ENCODE measurements at regions not wholly inside any gene's neighbourhood (a gene's known extent, or its start where the extent isn't known, plus 50 kb on each side); places are given as distances from the start of the nearest gene placed in this dataset.
"Not testable (repeated sequence)": the region's sequence is repeated elsewhere in the genome, so short reads cannot be mapped to it uniquely, and the experiment has no call there.

DNA sequence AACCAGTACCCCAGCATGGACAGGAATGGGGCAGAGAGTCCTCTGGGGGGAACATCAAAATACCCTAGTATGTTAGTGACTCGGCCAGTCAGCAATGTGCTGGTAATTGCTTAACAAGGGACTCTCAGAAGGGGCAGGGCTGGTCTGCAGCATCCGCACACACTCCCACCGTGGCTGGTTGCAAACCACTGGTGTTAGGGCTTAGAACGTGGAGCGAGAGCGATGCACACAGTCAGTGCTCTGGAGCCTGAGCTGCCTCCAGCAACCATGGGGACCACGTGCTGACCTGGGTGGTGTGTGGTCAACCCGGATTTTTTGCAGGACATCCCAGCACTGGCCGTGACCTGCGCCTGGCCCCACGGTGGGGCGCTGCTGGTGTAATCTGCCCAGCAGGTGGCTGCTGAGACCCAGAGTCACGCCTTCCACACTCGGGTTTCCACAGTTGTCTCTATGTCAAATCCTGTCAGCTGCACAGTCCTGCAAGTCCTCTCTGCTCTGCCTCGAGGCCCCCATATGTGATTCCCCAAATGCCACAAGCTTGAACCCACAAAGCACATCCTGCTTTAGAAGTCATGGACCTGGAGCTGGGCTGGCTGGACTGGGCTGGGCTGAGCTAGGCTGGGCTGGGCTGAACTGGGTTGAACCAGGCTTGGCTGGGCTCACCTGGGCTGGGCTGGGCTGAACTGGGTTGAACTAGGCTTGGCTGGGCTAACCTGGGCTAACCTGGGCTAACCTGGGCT is 50.6 kb upstream of the GPC1 start:
- H3K4me3 ChIP-seq (ENCODE audit: low read depth, low read length), result no peak overlapping the region
- peak; percentile 16 for DNase-seq (ENCODE audit: low read depth)
- TF ChIP-seq POLR2A (IDR thresholded peaks at IDR 0.05; ENCODE audit: extremely low read depth, insufficient read length) (no peak), MYC (IDR thresholded peaks at IDR 0.05; ENCODE audit: low read depth, low read length) (no peak)
- TF ChIP-seq, protein P1, sequence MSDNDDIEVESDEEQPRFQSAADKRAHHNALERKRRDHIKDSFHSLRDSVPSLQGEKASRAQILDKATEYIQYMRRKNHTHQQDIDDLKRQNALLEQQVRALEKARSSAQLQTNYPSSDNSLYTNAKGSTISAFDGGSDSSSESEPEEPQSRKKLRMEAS (IDR thresholded peaks at IDR 0.05; ENCODE audit: low read depth, low read length), result no peak
- TF ChIP-seq, protein P2, sequence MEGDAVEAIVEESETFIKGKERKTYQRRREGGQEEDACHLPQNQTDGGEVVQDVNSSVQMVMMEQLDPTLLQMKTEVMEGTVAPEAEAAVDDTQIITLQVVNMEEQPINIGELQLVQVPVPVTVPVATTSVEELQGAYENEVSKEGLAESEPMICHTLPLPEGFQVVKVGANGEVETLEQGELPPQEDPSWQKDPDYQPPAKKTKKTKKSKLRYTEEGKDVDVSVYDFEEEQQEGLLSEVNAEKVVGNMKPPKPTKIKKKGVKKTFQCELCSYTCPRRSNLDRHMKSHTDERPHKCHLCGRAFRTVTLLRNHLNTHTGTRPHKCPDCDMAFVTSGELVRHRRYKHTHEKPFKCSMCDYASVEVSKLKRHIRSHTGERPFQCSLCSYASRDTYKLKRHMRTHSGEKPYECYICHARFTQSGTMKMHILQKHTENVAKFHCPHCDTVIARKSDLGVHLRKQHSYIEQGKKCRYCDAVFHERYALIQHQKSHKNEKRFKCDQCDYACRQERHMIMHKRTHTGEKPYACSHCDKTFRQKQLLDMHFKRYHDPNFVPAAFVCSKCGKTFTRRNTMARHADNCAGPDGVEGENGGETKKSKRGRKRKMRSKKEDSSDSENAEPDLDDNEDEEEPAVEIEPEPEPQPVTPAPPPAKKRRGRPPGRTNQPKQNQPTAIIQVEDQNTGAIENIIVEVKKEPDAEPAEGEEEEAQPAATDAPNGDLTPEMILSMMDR (IDR thresholded peaks at IDR 0.05; ENCODE audit: low read depth, low read length), result no peak

DNA sequence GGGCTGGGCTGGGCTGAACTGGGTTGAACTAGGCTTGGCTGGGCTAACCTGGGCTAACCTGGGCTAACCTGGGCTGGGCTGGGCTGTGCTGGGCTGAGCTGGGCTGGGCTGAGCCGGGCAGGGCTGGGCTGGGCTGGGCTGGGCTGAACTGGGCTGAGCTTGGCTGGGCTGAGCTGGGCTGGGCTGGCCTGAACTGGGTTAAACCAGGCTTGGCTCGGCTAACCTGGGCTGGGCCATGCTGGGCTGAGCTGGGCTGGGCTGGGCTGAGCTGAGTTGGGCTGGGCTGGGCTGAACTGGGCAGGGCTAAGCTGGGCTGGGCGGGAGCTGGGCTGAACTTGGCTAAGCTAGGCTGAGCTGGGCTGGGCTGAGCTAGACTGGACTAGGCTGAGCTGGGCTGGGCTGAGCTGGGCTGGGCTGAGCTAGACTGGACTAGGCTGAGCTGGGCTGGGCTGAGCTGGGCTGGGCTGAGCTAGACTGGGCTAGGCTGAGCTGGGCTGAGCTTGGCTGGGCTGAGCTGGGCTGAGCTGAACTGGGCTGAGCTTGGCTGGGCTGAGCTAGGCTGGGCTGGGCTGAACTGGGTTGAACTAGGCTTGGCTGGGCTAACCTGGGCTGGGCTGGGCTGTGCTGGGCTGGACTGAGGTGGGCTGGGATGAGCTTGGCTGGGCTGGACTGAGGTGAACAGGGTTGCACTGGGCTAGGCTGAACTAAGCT is 49.9 kb upstream of the GPC1 start:
- DNase-seq (ENCODE audit: low read depth); H3K4me3 ChIP-seq (ENCODE audit: low read depth, low read length): not testable (repeated sequence)

Measured in NB4 (cell line).